ENCODE measurements at regions not wholly inside any gene's neighbourhood (a gene's known extent, or its start where the extent isn't known, plus 50 kb on each side); places are given as distances from the start of the nearest gene placed in this dataset.

- no peak for DNase-seq
These were observed 360.9 kb upstream of the CBLB start for GRCh38 chr3:106229495-106230278.

GRCh38 chr3:106231086-106231485 lies 362.3 kb upstream of the CBLB start:
- no peak for DNase-seq

GRCh38 chr3:106232956-106233355 lies 364.1 kb upstream of the CBLB start:
- no peak for DNase-seq

- no peak for DNase-seq
These were observed 370.4 kb upstream of the CBLB start for GRCh38 chr3:106239195-106239697.

- DNase-seq: no peak
These were observed 372.8 kb upstream of the CBLB start for GRCh38 chr3:106241593-106241992.

- no peak for DNase-seq
These were observed 374.0 kb upstream of the CBLB start for GRCh38 chr3:106242781-106243180.

- DNase-seq: no peak
These were observed 376.6 kb upstream of the CBLB start for GRCh38 chr3:106245400-106245799.

- no peak for DNase-seq
These were observed 379.3 kb upstream of the CBLB start for GRCh38 chr3:106247902-106248684.

- DNase-seq: no peak
These were observed 380.3 kb upstream of the CBLB start for GRCh38 chr3:106249159-106249558.

- no peak for DNase-seq
These were observed 381.2 kb upstream of the CBLB start for GRCh38 chr3:106249981-106250380.

- DNase-seq: no peak
These were observed 382.5 kb upstream of the CBLB start for GRCh38 chr3:106251160-106251892.

- no peak for DNase-seq
These were observed 387.0 kb upstream of the CBLB start for GRCh38 chr3:106255870-106256248.

- no peak for DNase-seq
These were observed 387.6 kb upstream of the CBLB start for GRCh38 chr3:106256249-106256957.

- no peak for DNase-seq
These were observed 388.4 kb upstream of the CBLB start for GRCh38 chr3:106257172-106257571.

GRCh38 chr3:106261396-106261795 lies 392.6 kb upstream of the CBLB start:
- no peak for DNase-seq

GRCh38 chr3:106261915-106262683 lies 393.3 kb upstream of the CBLB start:
- DNase-seq: no peak

- DNase-seq: no peak
These were observed 394.2 kb upstream of the CBLB start for GRCh38 chr3:106263011-106263410.

- no peak for DNase-seq
These were observed 394.7 kb upstream of the CBLB start for GRCh38 chr3:106263546-106263945.

- no peak for DNase-seq
These were observed 396.9 kb upstream of the CBLB start for GRCh38 chr3:106265704-106266103.

GRCh38 chr3:106268696-106269095 lies 399.9 kb upstream of the CBLB start:
- no peak for DNase-seq

- no peak for DNase-seq
These were observed 403.5 kb upstream of the CBLB start for GRCh38 chr3:106272302-106272701.

GRCh38 chr3:106275592-106275991 lies 406.8 kb upstream of the CBLB start:
- DNase-seq: no peak

All from NCI-H526 treated with DMSO at 0.1 percent for 48 hours (cell line).